H1 (cell line): ENCODE measurements at regions not wholly inside any gene's neighbourhood (a gene's known extent, or its start where the extent isn't known, plus 50 kb on each side); places are given as distances from the start of the nearest gene placed in this dataset.

ENCODE experiments used
- SIX5 ChIP-seq: IDR thresholded peaks from 2 replicates; pipeline ENCODE4 v1.6.1; 2011; ENCODE audit warnings: mild to moderate bottlenecking, low read depth, low read length
- YY1 ChIP-seq: IDR thresholded peaks from 2 replicates; pipeline ENCODE4 v1.6.1; 2011; ENCODE audit warnings: low read depth, mild to moderate bottlenecking, low read length
- TF ChIP-seq, protein P1 (sequence below): fragments of 300-600 bp; sonication (generic); IDR thresholded peaks from 2 replicates; pipeline ENCODE4 v1.7.1; 2012; ENCODE audit warnings: low read length, moderate library complexity, mild to moderate bottlenecking, inconsistent platforms; ENCODE audit not compliant: insufficient replicate concordance

DNA sequence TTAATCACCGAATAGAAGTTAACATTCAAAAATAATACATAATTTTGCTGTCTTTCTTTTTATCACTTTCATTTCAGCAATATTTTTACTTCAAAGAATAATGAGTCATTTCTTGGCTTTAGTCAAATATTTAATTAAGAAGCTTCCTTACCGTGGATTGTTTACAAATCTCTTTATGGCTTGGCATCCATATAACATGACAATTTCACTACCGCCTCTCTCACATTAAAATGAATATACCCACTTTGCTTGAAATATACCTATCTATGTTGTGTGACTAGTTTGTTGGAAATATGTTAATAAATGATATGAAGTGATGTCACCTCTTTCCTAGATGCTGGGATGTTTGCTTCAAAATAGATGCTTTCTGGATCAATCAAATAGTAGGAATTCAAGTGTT, 1203.9 kb downstream of the AMY1C start (continued):
- TF ChIP-seq, protein P1, sequence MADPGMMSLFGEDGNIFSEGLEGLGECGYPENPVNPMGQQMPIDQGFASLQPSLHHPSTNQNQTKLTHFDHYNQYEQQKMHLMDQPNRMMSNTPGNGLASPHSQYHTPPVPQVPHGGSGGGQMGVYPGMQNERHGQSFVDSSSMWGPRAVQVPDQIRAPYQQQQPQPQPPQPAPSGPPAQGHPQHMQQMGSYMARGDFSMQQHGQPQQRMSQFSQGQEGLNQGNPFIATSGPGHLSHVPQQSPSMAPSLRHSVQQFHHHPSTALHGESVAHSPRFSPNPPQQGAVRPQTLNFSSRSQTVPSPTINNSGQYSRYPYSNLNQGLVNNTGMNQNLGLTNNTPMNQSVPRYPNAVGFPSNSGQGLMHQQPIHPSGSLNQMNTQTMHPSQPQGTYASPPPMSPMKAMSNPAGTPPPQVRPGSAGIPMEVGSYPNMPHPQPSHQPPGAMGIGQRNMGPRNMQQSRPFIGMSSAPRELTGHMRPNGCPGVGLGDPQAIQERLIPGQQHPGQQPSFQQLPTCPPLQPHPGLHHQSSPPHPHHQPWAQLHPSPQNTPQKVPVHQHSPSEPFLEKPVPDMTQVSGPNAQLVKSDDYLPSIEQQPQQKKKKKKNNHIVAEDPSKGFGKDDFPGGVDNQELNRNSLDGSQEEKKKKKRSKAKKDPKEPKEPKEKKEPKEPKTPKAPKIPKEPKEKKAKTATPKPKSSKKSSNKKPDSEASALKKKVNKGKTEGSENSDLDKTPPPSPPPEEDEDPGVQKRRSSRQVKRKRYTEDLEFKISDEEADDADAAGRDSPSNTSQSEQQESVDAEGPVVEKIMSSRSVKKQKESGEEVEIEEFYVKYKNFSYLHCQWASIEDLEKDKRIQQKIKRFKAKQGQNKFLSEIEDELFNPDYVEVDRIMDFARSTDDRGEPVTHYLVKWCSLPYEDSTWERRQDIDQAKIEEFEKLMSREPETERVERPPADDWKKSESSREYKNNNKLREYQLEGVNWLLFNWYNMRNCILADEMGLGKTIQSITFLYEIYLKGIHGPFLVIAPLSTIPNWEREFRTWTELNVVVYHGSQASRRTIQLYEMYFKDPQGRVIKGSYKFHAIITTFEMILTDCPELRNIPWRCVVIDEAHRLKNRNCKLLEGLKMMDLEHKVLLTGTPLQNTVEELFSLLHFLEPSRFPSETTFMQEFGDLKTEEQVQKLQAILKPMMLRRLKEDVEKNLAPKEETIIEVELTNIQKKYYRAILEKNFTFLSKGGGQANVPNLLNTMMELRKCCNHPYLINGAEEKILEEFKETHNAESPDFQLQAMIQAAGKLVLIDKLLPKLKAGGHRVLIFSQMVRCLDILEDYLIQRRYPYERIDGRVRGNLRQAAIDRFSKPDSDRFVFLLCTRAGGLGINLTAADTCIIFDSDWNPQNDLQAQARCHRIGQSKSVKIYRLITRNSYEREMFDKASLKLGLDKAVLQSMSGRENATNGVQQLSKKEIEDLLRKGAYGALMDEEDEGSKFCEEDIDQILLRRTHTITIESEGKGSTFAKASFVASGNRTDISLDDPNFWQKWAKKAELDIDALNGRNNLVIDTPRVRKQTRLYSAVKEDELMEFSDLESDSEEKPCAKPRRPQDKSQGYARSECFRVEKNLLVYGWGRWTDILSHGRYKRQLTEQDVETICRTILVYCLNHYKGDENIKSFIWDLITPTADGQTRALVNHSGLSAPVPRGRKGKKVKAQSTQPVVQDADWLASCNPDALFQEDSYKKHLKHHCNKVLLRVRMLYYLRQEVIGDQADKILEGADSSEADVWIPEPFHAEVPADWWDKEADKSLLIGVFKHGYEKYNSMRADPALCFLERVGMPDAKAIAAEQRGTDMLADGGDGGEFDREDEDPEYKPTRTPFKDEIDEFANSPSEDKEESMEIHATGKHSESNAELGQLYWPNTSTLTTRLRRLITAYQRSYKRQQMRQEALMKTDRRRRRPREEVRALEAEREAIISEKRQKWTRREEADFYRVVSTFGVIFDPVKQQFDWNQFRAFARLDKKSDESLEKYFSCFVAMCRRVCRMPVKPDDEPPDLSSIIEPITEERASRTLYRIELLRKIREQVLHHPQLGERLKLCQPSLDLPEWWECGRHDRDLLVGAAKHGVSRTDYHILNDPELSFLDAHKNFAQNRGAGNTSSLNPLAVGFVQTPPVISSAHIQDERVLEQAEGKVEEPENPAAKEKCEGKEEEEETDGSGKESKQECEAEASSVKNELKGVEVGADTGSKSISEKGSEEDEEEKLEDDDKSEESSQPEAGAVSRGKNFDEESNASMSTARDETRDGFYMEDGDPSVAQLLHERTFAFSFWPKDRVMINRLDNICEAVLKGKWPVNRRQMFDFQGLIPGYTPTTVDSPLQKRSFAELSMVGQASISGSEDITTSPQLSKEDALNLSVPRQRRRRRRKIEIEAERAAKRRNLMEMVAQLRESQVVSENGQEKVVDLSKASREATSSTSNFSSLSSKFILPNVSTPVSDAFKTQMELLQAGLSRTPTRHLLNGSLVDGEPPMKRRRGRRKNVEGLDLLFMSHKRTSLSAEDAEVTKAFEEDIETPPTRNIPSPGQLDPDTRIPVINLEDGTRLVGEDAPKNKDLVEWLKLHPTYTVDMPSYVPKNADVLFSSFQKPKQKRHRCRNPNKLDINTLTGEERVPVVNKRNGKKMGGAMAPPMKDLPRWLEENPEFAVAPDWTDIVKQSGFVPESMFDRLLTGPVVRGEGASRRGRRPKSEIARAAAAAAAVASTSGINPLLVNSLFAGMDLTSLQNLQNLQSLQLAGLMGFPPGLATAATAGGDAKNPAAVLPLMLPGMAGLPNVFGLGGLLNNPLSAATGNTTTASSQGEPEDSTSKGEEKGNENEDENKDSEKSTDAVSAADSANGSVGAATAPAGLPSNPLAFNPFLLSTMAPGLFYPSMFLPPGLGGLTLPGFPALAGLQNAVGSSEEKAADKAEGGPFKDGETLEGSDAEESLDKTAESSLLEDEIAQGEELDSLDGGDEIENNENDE: no peak
- no peak for TF ChIP-seq YY1
- TF ChIP-seq SIX5: no peak
